Vagina (tissue), 2 donors: ENCODE measurements at regions not wholly inside any gene's neighbourhood (a gene's known extent, or its start where the extent isn't known, plus 50 kb on each side); places are given as distances from the start of the nearest gene placed in this dataset.

Source experiments
- DNase-seq, 2 donors: peaks; one replicate each; pipeline ENCODE4 v3.0.0-alpha.2; 2017; ENCODE audit errors: extremely low spot score in 2 of 2
- H3K27ac ChIP-seq: fragments of 200-600 bp; sonication (generic); one replicate; pipeline ENCODE4 v1.5.1; 2019
- H3K27me3 ChIP-seq: fragments of 200-600 bp; sonication (generic); one replicate; pipeline ENCODE4 v1.5.1; 2019
- H3K36me3 ChIP-seq, 2 donors: fragments of 200-600 bp; sonication (generic); one replicate each; pipeline ENCODE4 v1.5.1; 2017 to 2019
- H3K4me1 ChIP-seq: fragments of 200-600 bp; sonication (generic); one replicate; pipeline ENCODE4 v1.5.1; 2019
- H3K4me3 ChIP-seq, 2 donors: fragments of 200-600 bp; sonication (generic); 1 replicate in 1 of 2; 2 replicates in 1 of 2; pipeline ENCODE4 v1.5.1; 2016 to 2019
- H3K9me3 ChIP-seq: fragments of 200-600 bp; sonication (generic); one replicate; pipeline ENCODE4 v1.5.1; 2019
- CTCF ChIP-seq, 3 experiments: fragments of 450-650 bp in 2 of 3; fragments of 200-600 bp in 1 of 3; sonication (generic) in 1 of 3; IDR thresholded peaks; one replicate each; pipeline ENCODE4 v1.5.1; 2017 to 2019; ENCODE audit warnings: antibody characterized with exemption in 3 of 3, mild to moderate bottlenecking in 2 of 3, moderate library complexity in 2 of 3
- POLR2A ChIP-seq, 2 donors: fragments of 450-650 bp; IDR thresholded peaks; one replicate each; pipeline ENCODE4 v1.6.1; 2017; ENCODE audit warnings: antibody characterized with exemption in 2 of 2, mild to moderate bottlenecking in 2 of 2, moderate library complexity in 2 of 2
- POLR2AphosphoS5 ChIP-seq, 2 donors: sonication (generic); formaldehyde crosslinking; IDR thresholded peaks; one replicate each; pipeline ENCODE4 v1.9.0; 2017; ENCODE audit warnings: antibody characterized with exemption in 2 of 2, mild to moderate bottlenecking in 2 of 2, low read depth in 1 of 2; ENCODE audit not compliant: insufficient read depth in 1 of 2
- intact Hi-C: fragments of 100-400 bp; cut with DNase I; formaldehyde crosslinking; loops from one replicate; pipeline ENCODE4 v1.15.1; 2023

GRCh38 chr4:112910109-112910736, 139.2 kb upstream of the ANK2 start:
- Histone ChIP-seq H3K4me3 (peak overlapping the region; percentile 15 to 28), H3K9me3 (no peaks in the 10 kb centered on the region), H3K4me1 (no peaks in the 10 kb centered on the region), H3K36me3 (no peaks in the 10 kb centered on the region), H3K27ac (peak overlapping the region; percentile 15), H3K27me3 (no peaks in the 10 kb centered on the region)
- no peak for TF ChIP-seq POLR2A (IDR thresholded peaks at IDR 0.05)
- TF ChIP-seq CTCF (IDR thresholded peaks at IDR 0.05) = no peak
- no peak for TF ChIP-seq POLR2AphosphoS5 (IDR thresholded peaks at IDR 0.05; ENCODE audit: insufficient read depth in 1 of 2, low read depth in 1 of 2)
- intact Hi-C loops = no loop called here
- no peak for DNase-seq

- Histone ChIP-seq H3K27me3 (no peaks in the 10 kb centered on the region), H3K36me3 (no peaks in the 10 kb centered on the region), H3K4me1 (no peaks in the 10 kb centered on the region), H3K9me3 (no peaks in the 10 kb centered on the region), H3K4me3 (no peak overlapping the region), H3K27ac (no peak overlapping the region)
- no peak for TF ChIP-seq POLR2A (IDR thresholded peaks at IDR 0.05)
- no peak for TF ChIP-seq POLR2AphosphoS5 (IDR thresholded peaks at IDR 0.05; ENCODE audit: insufficient read depth in 1 of 2, low read depth in 1 of 2)
- TF ChIP-seq CTCF (IDR thresholded peaks at IDR 0.05) = no peak
- DNase-seq = no peak
- intact Hi-C loops = no loop called here
Observed at GRCh38 chr4:112916868-112917267, 132.6 kb upstream of the ANK2 start.

- TF ChIP-seq CTCF (IDR thresholded peaks at IDR 0.05) (no peak), POLR2AphosphoS5 (IDR thresholded peaks at IDR 0.05; ENCODE audit: insufficient read depth in 1 of 2, low read depth in 1 of 2) (peak in 1 of 2 donors; percentile 20), POLR2A (IDR thresholded peaks at IDR 0.05) (no peak)
- Histone ChIP-seq H3K27ac (peak overlapping the region; percentile 13), H3K4me3 (no peak overlapping the region), H3K9me3 (no peaks in the 10 kb centered on the region), H3K27me3 (no peaks in the 10 kb centered on the region), H3K36me3 (no peaks in the 10 kb centered on the region), H3K4me1 (peaks cover 6% of the 10 kb centered on the region)
- no peak for DNase-seq
- intact Hi-C loops = loop anchor here (10.0 kb wide), 1 partner anchor 279 kb away; no protein-coding TSS in a partner anchor
Observed at GRCh38 chr4:112923516-112923915, 125.9 kb upstream of the ANK2 start.

- intact Hi-C loops = loop anchor here (10.0 kb wide), 1 partner anchor 282 kb away; no protein-coding TSS in a partner anchor
- no peak overlapping the region for H3K4me3 ChIP-seq
- peaks cover 6% of the 10 kb centered on the region for H3K4me1 ChIP-seq
- no peaks in the 10 kb centered on the region for H3K27me3 ChIP-seq
- no peak overlapping the region for H3K27ac ChIP-seq
- H3K36me3 ChIP-seq = no peaks in the 10 kb centered on the region
- DNase-seq = no peak
- H3K9me3 ChIP-seq = no peaks in the 10 kb centered on the region
- no peak for TF ChIP-seq CTCF (IDR thresholded peaks at IDR 0.05)
- TF ChIP-seq POLR2A (IDR thresholded peaks at IDR 0.05) = no peak
- TF ChIP-seq POLR2AphosphoS5 (IDR thresholded peaks at IDR 0.05; ENCODE audit: insufficient read depth in 1 of 2, low read depth in 1 of 2) = no peak
Observed at GRCh38 chr4:112926819-112927218, 122.6 kb upstream of the ANK2 start.

- H3K4me3 ChIP-seq = no peak overlapping the region
- no peaks in the 10 kb centered on the region for H3K9me3 ChIP-seq
- no peak for TF ChIP-seq CTCF (IDR thresholded peaks at IDR 0.05)
- no peak for TF ChIP-seq POLR2A (IDR thresholded peaks at IDR 0.05)
- H3K27ac ChIP-seq = no peak overlapping the region
- peaks cover 6% of the 10 kb centered on the region for H3K4me1 ChIP-seq
- H3K36me3 ChIP-seq = no peaks in the 10 kb centered on the region
- intact Hi-C loops = loop anchor here (10.0 kb wide), 1 partner anchor 283 kb away; no protein-coding TSS in a partner anchor
- DNase-seq = no peak
- no peaks in the 10 kb centered on the region for H3K27me3 ChIP-seq
Observed at GRCh38 chr4:112927544-112927943, 121.9 kb upstream of the ANK2 start.
